Mammary epithelial cell (primary cell): ENCODE measurements at regions not wholly inside any gene's neighbourhood (a gene's known extent, or its start where the extent isn't known, plus 50 kb on each side); places are given as distances from the start of the nearest gene placed in this dataset.

ENCODE experiments used
- EZH2 ChIP-seq: IDR thresholded peaks from 2 replicates; pipeline ENCODE4 v1.6.1; 2012; ENCODE audit warnings: low read length, inconsistent platforms, borderline replicate concordance
- TF ChIP-seq, protein P1 (sequence below), 2 donors: IDR thresholded peaks in 1 of 2; conservative IDR thresholded peaks in 1 of 2; 2 replicates each; pipeline ENCODE4 v1.5.1; 2011 to 2012; ENCODE audit warnings: inconsistent platforms in 2 of 2, low read length in 2 of 2, mild to moderate bottlenecking in 2 of 2, control low read depth in 1 of 2, low read depth in 1 of 2; ENCODE audit not compliant: insufficient read depth in 1 of 2; ENCODE audit errors: extremely low read depth in 1 of 2

DNA sequence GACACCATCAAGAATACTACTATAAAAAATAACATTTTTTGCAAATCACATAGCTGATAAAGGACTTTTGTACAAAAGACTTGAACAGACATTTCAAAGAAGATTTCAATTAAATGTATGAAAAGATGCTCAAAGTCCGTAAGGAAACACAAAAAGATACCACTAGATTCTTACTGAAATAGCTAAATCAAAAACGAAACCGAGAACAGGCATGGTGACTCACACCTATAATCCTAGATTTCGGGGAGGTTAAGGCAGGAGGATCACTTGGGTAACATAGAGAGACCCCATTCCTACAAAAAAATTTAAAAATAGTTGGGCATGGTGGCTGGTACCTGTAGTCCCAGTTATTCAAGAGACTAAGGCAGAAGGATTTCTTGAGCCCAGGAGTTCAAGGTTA, 520.2 kb upstream of the GRM3 start:
- TF ChIP-seq, protein P1, sequence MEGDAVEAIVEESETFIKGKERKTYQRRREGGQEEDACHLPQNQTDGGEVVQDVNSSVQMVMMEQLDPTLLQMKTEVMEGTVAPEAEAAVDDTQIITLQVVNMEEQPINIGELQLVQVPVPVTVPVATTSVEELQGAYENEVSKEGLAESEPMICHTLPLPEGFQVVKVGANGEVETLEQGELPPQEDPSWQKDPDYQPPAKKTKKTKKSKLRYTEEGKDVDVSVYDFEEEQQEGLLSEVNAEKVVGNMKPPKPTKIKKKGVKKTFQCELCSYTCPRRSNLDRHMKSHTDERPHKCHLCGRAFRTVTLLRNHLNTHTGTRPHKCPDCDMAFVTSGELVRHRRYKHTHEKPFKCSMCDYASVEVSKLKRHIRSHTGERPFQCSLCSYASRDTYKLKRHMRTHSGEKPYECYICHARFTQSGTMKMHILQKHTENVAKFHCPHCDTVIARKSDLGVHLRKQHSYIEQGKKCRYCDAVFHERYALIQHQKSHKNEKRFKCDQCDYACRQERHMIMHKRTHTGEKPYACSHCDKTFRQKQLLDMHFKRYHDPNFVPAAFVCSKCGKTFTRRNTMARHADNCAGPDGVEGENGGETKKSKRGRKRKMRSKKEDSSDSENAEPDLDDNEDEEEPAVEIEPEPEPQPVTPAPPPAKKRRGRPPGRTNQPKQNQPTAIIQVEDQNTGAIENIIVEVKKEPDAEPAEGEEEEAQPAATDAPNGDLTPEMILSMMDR (conservative IDR thresholded peaks at IDR 0.05 in 1 of 2, IDR thresholded peaks at IDR 0.05 in 1 of 2; ENCODE audit: extremely low read depth in 1 of 2, insufficient read depth in 1 of 2, low read depth in 1 of 2, low read length in 2 of 2): no peak
- no peak for TF ChIP-seq EZH2
